ENCODE measurements at regions not wholly inside any gene's neighbourhood (a gene's known extent, or its start where the extent isn't known, plus 50 kb on each side); places are given as distances from the start of the nearest gene placed in this dataset.
"Not testable (repeated sequence)": the region's sequence is repeated elsewhere in the genome, so short reads cannot be mapped to it uniquely, and the experiment has no call there.

DNA sequence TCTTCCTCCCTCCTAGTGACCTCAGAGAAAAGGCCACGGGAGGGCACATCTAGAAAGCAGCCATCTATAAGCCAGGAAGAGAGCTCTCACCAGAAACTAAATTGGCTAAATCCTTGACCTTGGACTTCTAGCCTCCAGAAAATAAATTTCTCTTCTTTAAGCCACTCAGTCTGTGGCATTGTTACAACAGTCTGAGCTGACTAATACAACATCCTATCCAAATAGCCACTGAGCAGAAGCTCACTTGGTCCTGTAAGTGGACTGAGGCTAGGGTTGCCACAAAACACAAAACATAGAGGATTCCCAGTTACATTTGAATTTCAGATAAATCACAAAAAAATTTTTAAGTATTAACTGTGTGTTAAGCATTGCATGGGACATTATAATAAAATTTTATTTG, 383.4 kb downstream of the MLLT3 start:
- no peak for DNase-seq

GRCh38 chr9:20237686-20238085, 384.6 kb downstream of the MLLT3 start:
- DNase-seq = no peak

GRCh38 chr9:20236676-20237075, 385.6 kb downstream of the MLLT3 start:
- DNase-seq = no peak

- not testable (repeated sequence) for DNase-seq
Measured at GRCh38 chr9:20235206-20235605, 387.1 kb downstream of the MLLT3 start.

DNA sequence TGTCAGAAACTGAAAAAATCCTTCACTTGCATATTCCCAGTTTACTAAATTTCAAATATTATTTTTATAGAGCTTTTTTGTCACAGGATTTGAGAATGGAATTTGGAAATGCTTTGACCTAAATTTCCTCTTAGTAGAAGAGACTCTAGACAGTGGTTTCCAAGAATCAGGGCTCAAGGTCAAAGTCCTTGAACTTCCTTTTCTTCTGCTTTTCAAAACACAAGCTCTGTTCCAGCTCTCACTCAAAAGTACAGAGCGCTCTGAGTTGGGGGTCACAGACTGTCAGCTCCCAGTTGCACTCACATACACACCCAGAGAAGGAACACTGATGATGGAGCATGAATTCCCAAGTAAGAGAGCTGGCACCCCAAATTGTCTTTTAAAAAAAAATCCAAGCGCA, 394.2 kb downstream of the MLLT3 start:
- no peak for DNase-seq

DNA sequence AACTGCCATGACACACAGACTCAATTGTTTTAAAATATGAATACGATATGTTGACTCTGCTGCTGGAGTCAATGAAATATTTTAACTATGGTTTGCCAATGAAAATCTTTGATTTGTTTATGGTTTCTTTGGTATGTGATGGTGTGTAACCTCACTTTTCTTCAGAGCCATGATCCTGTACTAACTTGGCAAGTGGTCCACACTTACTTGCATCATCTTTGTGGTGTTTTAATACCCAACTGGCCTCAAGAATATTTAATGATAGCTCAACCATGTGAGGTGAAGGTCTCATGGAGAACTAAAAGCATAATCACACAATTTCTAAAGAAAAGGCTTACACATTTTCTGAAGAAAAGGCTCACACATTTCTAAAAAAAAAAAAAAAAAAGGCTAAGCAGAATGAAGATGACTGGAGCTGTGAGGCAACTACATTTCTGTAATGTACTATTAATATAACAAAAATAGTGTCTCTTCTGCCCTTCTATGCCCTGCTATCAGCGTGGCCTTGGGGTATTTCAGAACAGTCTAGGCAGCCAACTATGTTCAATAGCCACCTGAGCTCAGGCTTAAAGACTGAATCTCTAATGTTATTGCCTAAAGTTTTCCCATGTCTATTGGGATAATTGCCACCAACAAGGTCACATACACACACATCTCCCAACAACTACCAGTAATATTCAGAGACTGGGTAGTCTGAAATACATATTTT, 395.0 kb downstream of the MLLT3 start:
- no peak for DNase-seq

GRCh38 chr9:20226345-20226744, 396.0 kb downstream of the MLLT3 start:
- DNase-seq = no peak

DNA sequence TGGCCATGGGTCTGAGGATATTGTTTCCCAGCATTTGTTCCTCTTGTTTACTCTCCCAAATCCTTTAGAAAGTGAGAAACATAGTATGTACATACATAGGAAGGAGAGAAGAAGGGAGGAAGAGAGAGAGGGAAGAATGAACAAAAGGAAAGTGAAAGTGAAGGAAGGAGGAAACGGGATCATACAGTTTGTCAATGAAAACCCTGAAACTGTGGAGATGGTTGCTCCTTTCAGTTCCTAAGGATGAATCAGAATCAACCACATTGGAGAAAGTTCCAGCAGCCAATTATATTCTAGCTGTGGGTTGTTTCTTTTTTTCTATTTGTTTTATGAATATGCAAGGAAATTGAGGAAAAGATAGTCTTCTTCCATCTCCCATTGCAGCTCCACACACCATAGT, 396.5 kb downstream of the MLLT3 start:
- DNase-seq = no peak

GRCh38 chr9:20224756-20225155, 397.5 kb downstream of the MLLT3 start:
- no peak for DNase-seq

DNA sequence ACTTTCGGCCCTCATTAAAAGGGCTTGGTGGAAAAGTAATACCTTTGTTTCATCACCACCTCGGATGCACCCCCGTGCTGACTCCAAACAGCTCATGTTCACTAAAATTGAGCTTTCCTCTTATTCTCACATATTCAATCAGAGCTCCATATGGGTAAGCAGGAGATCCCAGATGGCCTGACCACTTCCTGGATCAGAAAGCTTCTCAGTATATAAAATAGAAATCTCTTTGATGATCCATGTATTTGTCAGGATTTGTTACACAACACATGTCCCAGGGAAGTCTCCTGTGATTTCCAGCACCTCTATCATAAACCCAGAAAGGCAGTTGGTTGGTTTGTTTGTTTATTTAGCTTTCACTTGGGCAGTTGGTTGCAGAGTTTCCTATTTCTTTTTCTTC, 402.0 kb downstream of the MLLT3 start:
- DNase-seq = no peak

DNA sequence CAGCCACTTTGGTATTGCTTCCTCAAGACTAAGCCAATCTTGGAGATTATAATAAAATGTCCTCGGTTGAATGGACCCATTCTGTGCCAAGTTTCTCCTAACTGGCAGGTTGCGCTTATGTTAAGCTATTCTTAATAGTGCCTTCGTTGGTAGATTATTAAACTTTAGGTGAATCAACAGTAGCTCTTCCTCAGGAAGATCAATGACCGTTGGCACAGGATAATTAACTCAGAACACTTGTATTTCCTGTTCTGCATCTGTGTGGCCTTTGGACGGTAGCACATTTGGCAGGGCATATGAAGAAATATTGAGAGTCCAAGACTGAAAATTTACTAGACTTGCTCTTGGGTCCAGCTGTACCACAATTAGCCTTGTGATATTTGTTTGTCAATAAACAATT, 402.9 kb downstream of the MLLT3 start:
- no peak for DNase-seq

GRCh38 chr9:20217596-20217995, 404.7 kb downstream of the MLLT3 start:
- no peak for DNase-seq

GRCh38 chr9:20216438-20216837, 405.9 kb downstream of the MLLT3 start:
- DNase-seq = no peak

DNA sequence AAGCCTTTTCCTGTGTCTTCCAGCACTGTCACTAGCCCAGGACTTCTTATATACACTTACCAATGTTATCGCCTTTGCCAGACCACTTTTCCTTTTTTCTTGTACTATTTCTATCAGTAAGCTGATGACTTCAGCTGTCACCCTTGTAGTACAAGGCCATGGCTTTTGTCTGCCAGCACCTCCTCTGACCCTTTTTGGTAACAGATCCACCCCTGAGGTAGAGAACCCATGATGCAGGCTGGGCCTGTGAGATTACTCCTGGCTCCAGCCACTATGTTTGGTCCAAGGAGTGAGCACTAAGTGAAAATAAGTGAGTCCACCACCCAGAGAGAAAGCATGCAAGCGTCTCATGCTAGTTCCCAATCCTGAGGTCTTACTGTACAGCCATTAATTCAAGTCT, 406.7 kb downstream of the MLLT3 start:
- DNase-seq = no peak

- no peak for DNase-seq
Measured at GRCh38 chr9:20212806-20213205, 409.5 kb downstream of the MLLT3 start.

GRCh38 chr9:20209391-20210340, 412.6 kb downstream of the MLLT3 start:
- DNase-seq = no peak

DNA sequence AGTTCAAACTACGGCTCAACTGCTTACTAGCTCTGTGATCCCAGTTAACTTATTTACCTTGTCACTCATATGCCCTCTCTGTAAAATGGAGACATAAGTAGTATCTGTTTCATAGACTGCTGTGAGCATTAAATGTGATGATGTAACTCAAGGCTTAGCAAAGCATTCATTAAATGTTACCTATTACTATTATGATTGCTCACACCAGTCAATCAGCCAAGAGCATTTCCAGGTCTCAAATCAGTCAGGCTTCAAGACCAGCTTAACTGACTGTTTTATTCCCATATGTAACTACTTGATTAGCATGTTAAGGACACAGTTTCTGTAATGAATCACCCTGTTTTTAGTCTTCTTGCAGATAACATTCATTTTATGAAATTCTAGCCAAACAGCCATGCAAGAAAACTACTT, 413.3 kb downstream of the MLLT3 start:
- no peak for DNase-seq

- DNase-seq = no peak
Measured at GRCh38 chr9:20208226-20208625, 414.1 kb downstream of the MLLT3 start.

GRCh38 chr9:20207176-20207575, 415.1 kb downstream of the MLLT3 start:
- no peak for DNase-seq

DNA sequence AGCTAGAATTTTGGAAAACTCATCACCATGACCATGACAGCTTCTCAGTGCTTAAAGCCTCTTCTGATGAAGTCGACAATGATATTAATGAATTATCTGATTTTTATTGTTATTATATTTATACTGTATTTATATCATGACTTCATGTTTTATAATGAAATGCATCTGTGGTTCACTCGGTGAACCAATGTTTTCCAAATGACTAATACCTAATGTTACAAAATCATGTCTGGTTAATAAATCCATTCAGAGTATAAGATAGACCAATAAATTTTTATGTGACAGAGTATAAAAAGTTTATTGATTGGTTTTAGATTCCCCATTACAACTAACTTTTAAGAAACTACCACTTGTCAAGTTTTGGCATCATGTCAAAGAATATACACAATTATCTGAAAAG, 416.5 kb downstream of the MLLT3 start:
- DNase-seq = no peak

DNA sequence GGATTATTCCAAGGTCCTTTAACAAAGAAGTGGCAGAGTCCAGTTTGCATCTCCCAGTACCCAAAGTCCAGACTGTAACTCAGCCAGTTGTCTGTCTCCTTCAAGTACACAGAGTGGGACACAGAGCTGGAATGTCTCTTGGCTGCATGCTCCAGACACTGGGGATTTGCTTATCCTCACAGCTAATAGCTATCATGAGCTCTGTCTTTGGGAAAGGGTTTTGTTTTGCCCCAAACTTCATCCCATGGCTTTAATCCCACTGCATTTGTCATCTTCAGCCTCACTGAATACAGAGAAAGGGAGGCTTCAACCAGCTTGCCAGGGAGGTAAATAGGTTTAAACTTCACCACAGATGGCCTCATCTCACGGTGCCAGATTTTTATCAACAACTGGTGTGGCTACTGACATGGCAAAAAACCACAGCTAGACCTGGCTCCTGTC, 412.2 kb upstream of the SLC24A2 start:
- DNase-seq = no peak

- no peak for DNase-seq
Measured at GRCh38 chr9:20200581-20200980, 411.7 kb upstream of the SLC24A2 start.

DNA sequence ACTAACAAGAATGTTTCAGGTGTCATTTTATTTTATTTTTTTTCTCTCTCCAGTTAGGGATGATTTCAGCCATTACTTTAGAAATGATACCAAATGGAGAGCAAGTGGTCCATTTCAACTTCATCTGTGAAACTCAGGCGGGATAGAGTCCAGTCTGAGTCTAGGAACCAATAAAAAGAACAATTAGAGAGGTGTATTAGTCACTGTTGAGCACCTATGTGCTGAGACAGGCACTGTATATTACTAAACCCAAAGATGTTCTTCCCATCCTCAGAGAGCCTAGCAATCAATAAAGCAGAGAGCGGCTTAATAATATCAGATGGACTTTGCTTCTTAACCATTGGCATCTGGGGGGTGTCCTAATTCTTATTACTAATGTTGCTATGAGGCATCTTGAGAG, 410.3 kb upstream of the SLC24A2 start:
- no peak for DNase-seq

GRCh38 chr9:20197976-20198685, 409.3 kb upstream of the SLC24A2 start:
- no peak for DNase-seq

All from hematopoietic multipotent progenitor cell treated with erythropoietin and hydrocortisone succinate and interleukin-3 and kit ligand, for 6 days (in vitro differentiated cells).